LoVo (cell line): ENCODE measurements at regions not wholly inside any gene's neighbourhood (a gene's known extent, or its start where the extent isn't known, plus 50 kb on each side); places are given as distances from the start of the nearest gene placed in this dataset.
A peak's percentile ranks its signal among the peaks of the same experiment; 100 is the strongest.

Experiments used
- DNase-seq: peaks from one replicate; pipeline ENCODE4 v3.0.0-alpha.2; 2016; ENCODE audit warnings: low spot score

DNA sequence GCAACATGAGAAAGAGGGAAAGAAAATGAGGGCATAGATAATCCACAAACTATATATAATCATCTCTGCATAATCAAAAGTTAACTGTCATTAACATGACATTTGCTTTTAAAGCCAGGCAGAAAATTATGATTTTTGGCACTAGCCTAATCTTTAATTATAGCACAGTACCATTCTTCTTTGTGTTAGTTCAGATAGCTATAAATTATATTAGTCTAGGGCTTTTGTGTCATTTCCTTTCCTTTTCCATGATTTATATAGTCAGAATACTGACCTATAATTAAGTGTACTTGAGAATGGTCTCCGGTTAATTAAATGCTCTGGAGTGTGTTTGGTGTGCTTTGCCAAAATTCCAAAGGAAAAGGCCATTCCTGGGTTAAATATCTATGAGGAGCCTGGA, 441.9 kb upstream of the THRB start:
- no peak for DNase-seq

DNA sequence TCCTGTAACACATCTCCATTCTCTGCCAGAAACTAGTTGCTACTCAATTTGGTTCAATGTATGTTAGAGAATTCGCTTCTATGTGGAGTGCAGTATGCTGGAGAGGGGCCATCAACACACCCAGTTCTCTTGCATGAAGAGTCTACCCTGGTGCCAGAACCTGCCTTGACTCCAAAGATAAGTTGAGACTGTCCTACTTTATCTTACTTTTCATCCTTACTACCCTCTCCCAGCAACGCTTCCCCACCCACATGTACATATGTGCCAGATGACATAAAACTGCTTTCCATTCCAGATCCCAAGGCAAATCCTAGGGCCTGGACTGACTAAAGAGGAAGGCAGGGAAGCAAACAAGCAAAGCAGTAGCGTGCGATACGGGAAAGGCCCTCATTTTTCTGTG, 442.6 kb upstream of the THRB start:
- no peak for DNase-seq

- DNase-seq = no peak
Observed at GRCh38 chr3:24937780-24938179, 443.1 kb upstream of the THRB start.

DNA sequence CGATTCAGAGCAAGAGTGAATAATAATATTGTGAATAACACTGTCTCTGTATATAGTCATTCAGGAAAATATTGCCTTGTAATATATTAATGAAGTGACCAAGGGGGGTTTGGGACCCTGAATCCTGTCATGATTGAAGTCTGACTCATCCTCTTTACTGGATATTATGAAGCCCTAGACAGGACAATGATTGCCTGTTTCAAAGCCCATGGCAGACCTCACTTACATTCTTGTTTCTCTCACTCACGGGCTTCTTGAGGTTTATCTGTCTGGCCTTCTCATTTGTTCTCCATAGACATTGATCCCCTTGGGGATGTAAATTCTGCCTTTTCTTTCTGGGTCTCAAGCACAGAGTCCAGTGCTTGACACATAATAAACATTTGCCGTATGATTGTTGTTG, 449.3 kb upstream of the THRB start:
- no peak for DNase-seq

DNA sequence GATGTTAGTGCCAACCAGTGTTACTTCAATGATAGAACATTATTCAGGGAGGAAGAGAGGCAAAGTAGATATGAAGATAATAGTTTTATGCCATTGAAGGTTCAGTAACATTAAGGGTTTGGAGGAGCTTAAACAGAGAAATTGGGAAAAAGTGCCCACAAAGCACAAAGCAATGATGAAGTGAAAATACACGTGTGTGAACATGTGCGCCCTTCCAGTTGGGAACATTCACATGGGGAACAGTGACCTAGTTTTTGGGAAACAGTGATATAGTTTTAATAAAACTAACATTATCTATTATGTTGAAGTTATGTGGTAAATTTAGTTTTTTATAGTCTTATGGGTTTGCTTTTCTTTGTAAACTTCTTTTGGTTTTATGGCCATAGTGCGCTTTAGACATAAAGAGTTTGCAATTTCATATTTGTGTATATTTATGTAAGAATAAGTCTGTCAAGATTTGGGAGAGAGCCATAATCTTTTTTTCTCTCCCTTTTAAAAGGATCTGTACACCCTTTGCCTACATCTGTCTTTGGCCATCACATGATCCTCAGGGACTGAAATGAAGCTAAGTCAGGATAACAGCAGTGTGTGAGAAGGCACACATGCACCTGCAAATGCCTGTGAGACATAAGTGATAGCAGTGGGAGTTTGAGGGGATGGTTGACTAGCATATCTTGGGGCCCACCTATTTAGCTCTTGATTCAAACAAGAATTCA, 450.3 kb upstream of the THRB start:
- DNase-seq = no peak

DNA sequence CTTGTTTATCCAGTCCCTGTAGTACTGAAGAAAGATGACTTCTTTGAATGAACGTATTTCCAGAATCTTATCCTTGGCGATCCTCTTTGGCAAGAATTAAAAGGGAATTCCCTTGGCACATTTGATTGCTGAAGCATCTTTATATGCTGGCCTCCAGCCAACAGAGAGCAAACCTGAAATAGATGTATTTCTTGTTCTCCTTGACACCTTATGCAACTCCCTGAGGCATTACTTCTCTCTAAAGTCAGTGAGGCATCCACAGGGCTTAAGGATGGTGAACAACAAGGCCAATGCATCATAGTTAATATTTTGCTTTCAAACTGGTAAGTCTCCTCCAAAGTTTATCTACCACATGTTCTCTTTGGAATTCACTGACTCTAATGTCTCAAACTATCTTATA, 450.9 kb upstream of the THRB start:
- DNase-seq = no peak

- DNase-seq = no peak
Observed at GRCh38 chr3:24947103-24947502, 452.5 kb upstream of the THRB start.

DNA sequence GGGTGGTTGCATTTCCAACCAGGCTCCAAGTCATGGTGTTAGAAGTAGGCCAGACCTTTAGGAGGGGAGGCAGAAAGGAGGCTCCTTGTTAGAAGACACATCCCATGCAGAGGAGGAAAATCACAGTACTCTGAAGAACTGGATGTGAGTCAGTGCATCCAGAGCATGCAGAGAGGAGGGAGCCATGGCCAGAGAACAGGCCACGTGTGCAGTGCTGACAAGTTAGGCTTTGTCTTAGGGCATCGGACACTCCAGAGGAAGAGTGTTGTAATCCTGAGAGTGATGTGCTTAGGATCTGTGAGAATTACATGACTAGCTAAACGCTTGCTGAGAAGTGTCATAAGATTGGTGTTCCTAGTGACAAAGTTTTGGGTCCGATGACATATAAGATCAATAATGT, 456.5 kb upstream of the THRB start:
- DNase-seq = no peak

DNA sequence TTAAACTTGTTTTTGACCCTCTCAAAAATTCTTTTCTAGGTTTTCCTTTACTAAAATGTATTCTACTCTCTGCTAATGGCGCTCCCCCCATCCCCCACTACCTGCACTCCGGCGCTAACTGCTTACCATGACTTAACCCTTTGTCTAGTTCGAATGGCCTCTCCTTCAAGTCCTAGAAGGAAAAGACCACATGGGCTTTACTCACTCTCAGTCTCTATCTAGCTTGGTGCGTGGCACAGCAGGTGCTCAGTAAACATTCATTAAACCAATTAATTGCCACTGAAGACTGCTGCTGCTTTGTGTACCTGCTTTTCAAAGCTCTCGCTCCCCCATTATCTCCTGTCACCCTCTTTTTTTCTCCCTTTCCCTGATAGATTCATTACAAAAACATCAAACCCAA, 457.7 kb upstream of the THRB start:
- no peak for DNase-seq

DNA sequence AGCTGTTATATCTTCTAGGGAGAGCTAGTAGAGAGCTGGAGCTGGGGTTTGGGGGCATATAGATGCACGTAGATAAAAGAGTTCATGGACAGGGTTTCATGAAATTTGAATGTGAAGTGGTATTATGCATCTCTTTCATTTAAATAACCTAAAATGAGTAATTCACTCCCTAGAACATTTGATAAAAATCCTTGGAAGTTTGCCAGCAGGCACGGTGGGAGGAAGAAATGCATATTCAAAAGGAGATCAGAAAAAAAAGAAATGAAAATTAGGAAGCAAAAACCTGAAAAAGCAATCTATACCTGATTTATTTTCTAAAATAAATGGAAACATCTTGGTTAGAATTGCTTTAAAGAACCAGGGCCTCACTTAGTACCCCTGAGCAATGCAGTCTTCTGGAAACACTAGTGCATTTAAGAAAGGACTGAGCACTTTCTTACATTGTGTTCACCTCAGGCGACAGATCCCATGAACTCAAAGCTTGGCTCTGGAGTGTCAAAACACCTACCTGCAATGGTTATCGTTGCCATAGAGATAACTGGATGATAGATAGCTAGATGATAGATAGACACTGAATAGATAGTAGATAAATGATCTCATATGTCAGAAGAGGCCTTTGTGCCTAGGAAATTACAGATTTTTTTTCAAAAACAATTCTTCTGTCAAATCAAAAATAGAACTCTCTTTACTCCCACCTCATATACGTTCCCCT, 458.6 kb upstream of the THRB start:
- no peak for DNase-seq

- DNase-seq = no peak
Observed at GRCh38 chr3:24956613-24957012, 462.0 kb upstream of the THRB start.

- DNase-seq = no peak
Observed at GRCh38 chr3:24958271-24958670, 463.6 kb upstream of the THRB start.

GRCh38 chr3:24958910-24959447, 464.3 kb upstream of the THRB start:
- no peak for DNase-seq

DNA sequence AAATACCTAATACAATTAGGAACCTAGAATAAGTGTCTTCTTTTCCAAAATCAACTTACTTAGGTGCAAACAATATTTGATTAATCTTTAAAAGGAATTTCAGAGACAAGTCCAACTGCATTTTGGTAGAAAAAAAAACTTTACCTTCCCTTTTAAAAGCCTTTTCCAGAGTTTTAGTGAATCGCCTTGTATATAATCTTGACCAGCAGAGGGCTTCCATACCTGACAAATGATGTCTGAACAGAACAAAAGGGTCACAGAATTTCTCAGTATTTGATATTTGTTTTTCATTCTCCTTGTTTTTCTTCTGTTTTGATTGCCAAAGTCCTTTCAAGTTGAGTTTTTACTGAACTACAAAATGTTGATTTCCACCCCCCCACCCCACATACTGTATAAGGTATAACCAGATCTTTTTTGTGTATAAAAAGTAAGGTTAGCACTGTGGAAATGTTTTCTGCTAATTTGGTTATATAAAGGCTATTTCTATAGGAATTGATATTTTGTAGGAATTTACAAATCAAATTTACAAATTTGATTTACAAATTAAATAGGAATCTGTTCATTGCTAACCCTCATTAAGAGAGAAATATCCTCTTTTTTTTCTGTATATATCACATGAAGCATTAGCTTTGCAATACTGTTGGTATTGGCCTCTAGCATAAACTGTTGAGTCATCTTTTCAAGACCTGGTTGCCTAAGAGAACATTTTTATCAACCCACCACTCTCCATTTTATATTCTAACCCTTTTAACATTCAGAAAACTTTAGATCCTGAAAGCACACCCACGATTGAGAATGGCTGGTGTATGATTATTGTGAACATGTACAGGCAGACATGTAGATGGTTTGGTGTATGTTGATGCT, 464.1 kb upstream of the RARB start:
- peak; percentile 24 for DNase-seq

DNA sequence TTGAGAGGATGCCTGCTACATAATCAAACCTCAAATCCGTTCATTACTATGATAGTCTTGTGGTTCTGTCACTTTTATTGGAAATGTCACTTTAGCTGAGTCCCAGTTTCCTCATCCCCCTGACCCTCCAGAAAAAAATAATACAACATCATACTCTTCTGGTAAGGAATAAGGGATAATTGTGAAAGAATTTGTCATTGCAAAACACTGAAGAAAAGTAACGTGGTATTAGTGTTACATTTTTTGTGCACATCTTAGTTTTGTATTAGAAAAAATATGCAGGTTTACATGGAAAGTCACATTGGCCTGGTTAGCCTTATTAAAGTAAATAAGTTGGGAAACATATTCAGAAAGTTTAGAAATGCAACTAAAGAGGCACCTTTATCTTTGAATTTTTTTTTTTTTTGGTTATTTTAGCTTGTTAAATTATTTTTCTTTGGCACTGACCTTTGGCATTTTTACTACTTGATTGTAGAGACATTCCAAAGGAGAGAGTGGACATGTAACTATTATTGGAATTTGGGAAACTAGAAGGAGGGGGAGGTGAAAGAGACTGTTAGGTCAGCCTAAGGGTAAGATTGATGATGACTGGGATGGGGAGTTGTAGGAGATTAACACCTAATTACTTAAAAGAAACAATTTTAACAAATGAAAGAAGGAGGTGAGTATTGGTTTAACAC, 462.2 kb upstream of the RARB start:
- no peak for DNase-seq

- DNase-seq = no peak
Observed at GRCh38 chr3:24968036-24968435, 460.0 kb upstream of the RARB start.

GRCh38 chr3:24972491-24972890, 455.6 kb upstream of the RARB start:
- DNase-seq = no peak

- no peak for DNase-seq
Observed at GRCh38 chr3:24981309-24981708, 446.8 kb upstream of the RARB start.

- no peak for DNase-seq
Observed at GRCh38 chr3:24981924-24982323, 446.1 kb upstream of the RARB start.

- DNase-seq = no peak
Observed at GRCh38 chr3:24985668-24986067, 442.4 kb upstream of the RARB start.

GRCh38 chr3:24986612-24987011, 441.5 kb upstream of the RARB start:
- no peak for DNase-seq

DNA sequence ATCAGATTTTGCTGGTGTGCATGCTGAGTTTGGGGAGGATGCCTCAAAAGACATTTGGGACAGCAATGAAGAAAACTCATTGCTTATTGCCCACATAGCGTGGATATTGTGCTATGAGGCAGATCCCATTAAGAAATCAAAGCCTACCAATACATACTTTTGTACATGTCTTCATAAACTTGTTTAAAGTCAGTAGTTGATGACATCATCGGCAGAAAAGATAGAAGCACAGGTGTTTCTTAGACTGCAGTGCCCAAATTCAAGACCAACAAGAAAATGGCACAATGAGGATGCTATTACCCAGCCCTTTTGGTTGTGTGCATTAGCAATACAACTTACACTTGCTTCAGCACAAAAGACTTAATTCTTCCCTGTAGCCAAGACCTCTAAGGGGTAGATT, 428.7 kb upstream of the RARB start:
- no peak for DNase-seq
